ENCODE measurements at regions not wholly inside any gene's neighbourhood (a gene's known extent, or its start where the extent isn't known, plus 50 kb on each side); places are given as distances from the start of the nearest gene placed in this dataset.
"Not testable (repeated sequence)": the region's sequence is repeated elsewhere in the genome, so short reads cannot be mapped to it uniquely, and the experiment has no call there.

- TF ChIP-seq CTCF (conservative IDR thresholded peaks at IDR 0.05 in 1 of 2, IDR thresholded peaks at IDR 0.05 in 1 of 2; ENCODE audit: extremely low read depth in 1 of 2, insufficient read depth in 1 of 2, low read depth in 1 of 2, low read length in 2 of 2); EZH2 (IDR thresholded peaks at IDR 0.05; ENCODE audit: borderline replicate concordance, low read length): not testable (repeated sequence)
Observed at GRCh38 chr16:31581065-31581464, 53.4 kb downstream of the AHSP start.

Measured in mammary epithelial cell (primary cell).